Upper lobe of left lung (tissue), 6 donors: ENCODE measurements at regions not wholly inside any gene's neighbourhood (a gene's known extent, or its start where the extent isn't known, plus 50 kb on each side); places are given as distances from the start of the nearest gene placed in this dataset.

Experiments used
- ATAC-seq, 2 donors: fragments of 200-7000 bp; cut with Tn5 transposase; one replicate each; pipeline ENCODE4 v1.9.1; 2022; ENCODE audit warnings: mild to moderate bottlenecking in 2 of 2, moderate library complexity in 2 of 2; ENCODE audit not compliant: low FRiP score in 2 of 2
- DNase-seq, 2 donors: peaks; one replicate each; pipeline ENCODE4 v3.0.0-alpha.2; 2019 to 2020
- H3K27ac ChIP-seq, 4 donors: fragments of 200-600 bp; sonication (generic); one replicate each; pipeline ENCODE4 v1.5.1; 2016 to 2019
- H3K27me3 ChIP-seq, 4 donors: fragments of 200-600 bp; sonication (generic); one replicate each; pipeline ENCODE4 v1.5.1; 2017 to 2019
- H3K36me3 ChIP-seq, 4 donors: fragments of 200-600 bp; sonication (generic); one replicate each; pipeline ENCODE4 v1.5.1; 2016 to 2019
- H3K4me1 ChIP-seq, 4 donors: fragments of 200-600 bp; sonication (generic); one replicate each; pipeline ENCODE4 v1.5.1; 2018 to 2019
- H3K4me3 ChIP-seq, 4 donors: fragments of 200-600 bp; sonication (generic); one replicate each; pipeline ENCODE4 v1.5.1; 2017 to 2019; ENCODE audit warnings: mild to moderate bottlenecking in 2 of 4, moderate library complexity in 1 of 4
- H3K9me3 ChIP-seq, 4 donors: fragments of 200-600 bp; sonication (generic); one replicate each; pipeline ENCODE4 v1.5.1; 2018 to 2019
- CTCF ChIP-seq, 6 experiments: fragments of 450-650 bp in 4 of 6; fragments of 200-600 bp in 2 of 6; sonication (generic) in 2 of 6; IDR thresholded peaks; one replicate each; pipeline ENCODE4 v1.5.1; 2016 to 2019; ENCODE audit warnings: antibody characterized with exemption in 6 of 6
- EP300 ChIP-seq, 4 donors: sonication (generic); formaldehyde crosslinking; IDR thresholded peaks; one replicate each; pipeline ENCODE4 v1.5.1; 2017; ENCODE audit warnings: antibody characterized with exemption in 4 of 4, control low read depth in 2 of 4
- POLR2A ChIP-seq, 4 donors: fragments of 450-650 bp; IDR thresholded peaks; one replicate each; pipeline ENCODE4 v1.5.1; 2016 to 2017; ENCODE audit warnings: antibody characterized with exemption in 4 of 4, mild to moderate bottlenecking in 2 of 4
- POLR2AphosphoS5 ChIP-seq, 2 donors: sonication (generic); formaldehyde crosslinking; IDR thresholded peaks; one replicate each; pipeline ENCODE4 v1.5.1; 2017; ENCODE audit warnings: antibody characterized with exemption in 2 of 2
- WGBS, 2 donors: methylation state at CpG; one replicate each; pipeline ENCODE4 v1.1.5; 2017 to 2018; 5-methylcytosine and 5-hydroxymethylcytosine counted together
- donor health status: DM: no; HTN: no; CAD: no; lungs with moderate emphysema.
- donor health status: DM: no; HTN: yes; CAD: no; lungs with severe emphysema.

- TF ChIP-seq POLR2A (IDR thresholded peaks at IDR 0.05) (no peak), EP300 (IDR thresholded peaks at IDR 0.05) (no peak), CTCF (IDR thresholded peaks at IDR 0.05) (no peak), POLR2AphosphoS5 (IDR thresholded peaks at IDR 0.05) (no peak)
- no peaks in the 10 kb centered on the region for H3K9me3 ChIP-seq
- ATAC-seq = no peak
- WGBS, 2 donors = 89 to 93% methylated on average over 4 of the region's 4 CpGs
- no peak overlapping the region for H3K27ac ChIP-seq
- H3K4me1 ChIP-seq = no peaks in the 10 kb centered on the region
- no peaks in the 10 kb centered on the region for H3K27me3 ChIP-seq
- H3K36me3 ChIP-seq = no peaks in the 10 kb centered on the region
- H3K4me3 ChIP-seq = no peak overlapping the region
- no peak for DNase-seq
Measured at GRCh38 chr3:13963137-13963886, 83.4 kb upstream of the WNT7A start.

DNA sequence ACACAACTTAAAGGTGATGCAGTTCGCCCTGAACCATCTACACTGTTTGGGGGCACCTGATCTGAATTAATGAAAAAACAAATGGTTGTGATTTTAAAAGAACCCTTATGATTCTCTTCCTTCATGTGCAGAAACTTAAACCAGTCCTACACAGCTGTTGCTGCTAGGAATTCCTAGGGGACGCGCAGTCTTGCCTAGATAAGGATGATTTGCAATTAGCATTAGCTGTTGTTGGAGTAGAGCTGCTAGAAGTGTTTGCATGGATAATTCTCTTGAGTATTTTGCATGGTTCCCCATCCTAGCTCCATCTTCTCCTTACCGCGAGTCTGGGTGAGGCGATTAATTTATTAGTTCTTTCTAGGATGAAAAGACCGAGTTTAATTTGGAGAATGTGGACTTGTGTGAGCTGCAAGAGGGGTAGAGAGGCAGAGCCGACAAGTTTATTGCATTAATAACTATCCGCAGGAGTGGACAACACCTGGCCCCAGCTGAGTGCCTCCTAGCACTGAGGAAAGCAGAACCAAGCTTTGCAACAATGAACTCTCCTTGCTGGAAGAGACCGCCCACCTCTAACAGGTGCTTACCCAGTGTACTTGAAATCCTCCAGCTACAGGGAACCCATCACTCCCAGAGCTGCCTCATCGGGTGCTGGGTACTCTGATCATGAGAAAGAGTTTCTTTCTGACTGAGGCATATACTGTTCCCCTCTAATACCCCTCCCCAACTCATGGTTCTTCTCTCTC lies 75.0 kb upstream of the WNT7A start:
- no peaks in the 10 kb centered on the region for H3K4me1 ChIP-seq
- 83 to 86% methylated on average over 11 of the region's 11 CpGs for WGBS, 2 donors
- ATAC-seq = no peak

GRCh38 chr3:13954266-13954665 lies 74.4 kb upstream of the WNT7A start:
- no peaks in the 10 kb centered on the region for H3K27me3 ChIP-seq
- no peak overlapping the region for H3K27ac ChIP-seq
- TF ChIP-seq POLR2AphosphoS5 (IDR thresholded peaks at IDR 0.05) = no peak
- no peak for TF ChIP-seq CTCF (IDR thresholded peaks at IDR 0.05)
- TF ChIP-seq EP300 (IDR thresholded peaks at IDR 0.05) = no peak
- no peak for TF ChIP-seq POLR2A (IDR thresholded peaks at IDR 0.05)
- no peak for ATAC-seq
- no peaks in the 10 kb centered on the region for H3K4me1 ChIP-seq
- no peaks in the 10 kb centered on the region for H3K36me3 ChIP-seq
- no peak overlapping the region for H3K4me3 ChIP-seq
- DNase-seq = no peak
- no peaks in the 10 kb centered on the region for H3K9me3 ChIP-seq
- whole genome bisulfite sequencing, 2 donors = 84 to 85% methylated on average over 4 of the region's 4 CpGs

More for the DNA sequence above, 75.0 kb upstream of the WNT7A start:
- no peak overlapping the region for H3K27ac ChIP-seq
- no peak overlapping the region for H3K4me3 ChIP-seq
- no peaks in the 10 kb centered on the region for H3K36me3 ChIP-seq
- no peaks in the 10 kb centered on the region for H3K27me3 ChIP-seq
- H3K9me3 ChIP-seq = no peaks in the 10 kb centered on the region
- no peak for DNase-seq
- no peak for TF ChIP-seq EP300 (IDR thresholded peaks at IDR 0.05)

- TF ChIP-seq POLR2A (IDR thresholded peaks at IDR 0.05) = no peak
- TF ChIP-seq POLR2AphosphoS5 (IDR thresholded peaks at IDR 0.05) = no peak
- TF ChIP-seq EP300 (IDR thresholded peaks at IDR 0.05) = no peak
- no peak for TF ChIP-seq CTCF (IDR thresholded peaks at IDR 0.05)
- no peak overlapping the region for H3K4me3 ChIP-seq
- no peaks in the 10 kb centered on the region for H3K27me3 ChIP-seq
- no peak for ATAC-seq
- peaks cover 3 to 9% (median 5%) of the 10 kb centered on the region in 4 donors for H3K9me3 ChIP-seq
- no peaks in the 10 kb centered on the region for H3K4me1 ChIP-seq
- DNase-seq = no peak
- no peaks in the 10 kb centered on the region for H3K36me3 ChIP-seq
- 90 to 100% methylated on average over 1 of the region's 1 CpG for WGBS, 2 donors
- no peak overlapping the region for H3K27ac ChIP-seq
Measured at GRCh38 chr3:13951184-13951583, 71.3 kb upstream of the WNT7A start.

DNA sequence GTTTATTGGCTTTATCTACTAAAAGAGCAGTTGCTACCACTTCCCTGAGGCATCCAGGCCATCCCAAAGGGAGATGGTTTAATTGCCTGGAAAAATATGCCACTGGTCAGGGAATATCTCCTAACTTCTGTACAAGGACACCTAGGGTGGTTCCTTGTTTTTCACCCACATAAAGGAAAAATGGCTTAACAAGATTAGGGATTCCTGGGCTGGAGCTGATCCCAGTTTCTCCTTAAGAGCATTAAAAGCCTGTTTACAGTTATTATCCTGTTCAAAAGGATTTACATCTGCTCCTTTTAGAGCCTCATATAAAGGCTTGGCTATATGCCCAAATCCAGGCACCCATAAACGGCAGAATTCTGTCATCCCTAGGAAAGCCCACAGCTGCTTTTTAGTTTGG lies 70.2 kb upstream of the WNT7A start:
- Histone ChIP-seq H3K36me3 (no peaks in the 10 kb centered on the region), H3K27me3 (no peaks in the 10 kb centered on the region), H3K27ac (no peak overlapping the region), H3K4me1 (no peaks in the 10 kb centered on the region), H3K4me3 (no peak overlapping the region), H3K9me3 (peaks cover 3 to 13% (median 10%) of the 10 kb centered on the region in 4 donors)
- DNase-seq (no peak), ATAC-seq (no peak)
- 30 to 36% methylated on average over 1 of the region's 1 CpG for WGBS, 2 donors
- TF ChIP-seq CTCF (IDR thresholded peaks at IDR 0.05) = no peak
- no peak for TF ChIP-seq POLR2AphosphoS5 (IDR thresholded peaks at IDR 0.05)
- no peak for TF ChIP-seq EP300 (IDR thresholded peaks at IDR 0.05)
- TF ChIP-seq POLR2A (IDR thresholded peaks at IDR 0.05) = no peak
